ENCODE measurements at regions not wholly inside any gene's neighbourhood (a gene's known extent, or its start where the extent isn't known, plus 50 kb on each side); places are given as distances from the start of the nearest gene placed in this dataset.
"Not testable (repeated sequence)": the region's sequence is repeated elsewhere in the genome, so short reads cannot be mapped to it uniquely, and the experiment has no call there.

DNA sequence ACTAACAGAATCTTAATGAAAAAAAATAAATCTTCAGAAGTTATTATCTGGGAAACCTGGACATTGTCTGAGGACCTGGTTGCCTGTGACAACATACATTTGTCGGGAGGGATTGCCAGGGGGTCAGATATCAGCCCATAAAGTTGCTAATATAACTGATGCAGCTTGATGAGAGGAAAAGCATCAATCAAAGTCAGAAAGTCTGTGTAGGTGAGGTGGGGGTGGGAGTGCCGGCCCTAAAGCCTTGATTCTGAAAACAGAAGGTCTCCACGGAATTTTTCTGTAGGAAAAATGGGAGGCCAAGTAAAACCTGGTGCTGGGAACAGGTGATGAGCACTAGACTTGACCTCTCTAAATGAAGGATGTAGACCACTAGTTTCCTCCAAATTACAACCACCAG, 281.8 kb downstream of the FGFR2 start:
- in situ Hi-C loops (cut with HindIII; ENCODE audit: low sequenced_read_pairs): no loop called here

DNA sequence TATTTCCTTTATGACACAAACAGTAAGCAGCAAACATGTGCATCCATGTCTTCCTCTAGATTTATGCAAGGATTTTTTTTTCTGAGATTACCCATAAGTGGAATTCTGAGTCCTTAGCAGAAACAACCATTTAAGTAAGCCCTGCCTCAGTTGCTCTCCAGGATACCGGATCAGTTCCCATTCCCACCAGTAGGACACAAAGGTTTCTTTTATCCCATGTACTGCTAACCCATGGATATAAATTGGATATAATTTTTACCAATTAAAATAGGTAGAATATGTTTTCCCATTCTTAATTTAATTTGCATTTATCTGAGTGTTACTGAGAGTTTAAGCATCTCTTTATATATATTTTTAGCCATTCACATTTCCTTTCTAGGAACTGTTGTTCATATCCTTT, 280.9 kb downstream of the FGFR2 start:
- in situ Hi-C loops (cut with HindIII; ENCODE audit: low sequenced_read_pairs): no loop called here

DNA sequence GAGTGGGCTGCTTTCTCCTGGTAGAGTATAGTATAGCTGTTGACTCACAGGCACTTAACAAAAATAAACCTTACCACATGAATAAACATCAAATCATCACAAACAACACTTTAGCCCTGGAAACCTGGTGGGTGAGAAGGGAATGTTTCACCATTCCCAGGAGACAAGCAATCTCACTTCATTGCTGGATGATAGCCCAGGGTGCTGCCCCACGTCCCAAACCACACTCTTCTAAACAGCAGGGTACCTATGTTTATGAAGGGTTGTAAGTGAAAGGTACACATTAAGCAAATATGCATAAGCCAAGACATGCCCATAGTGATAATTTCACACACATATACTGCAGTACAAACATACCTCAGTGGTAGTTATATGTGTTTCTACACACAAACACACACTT, 276.2 kb downstream of the FGFR2 start:
- in situ Hi-C loops (cut with HindIII; ENCODE audit: low sequenced_read_pairs): no loop called here

DNA sequence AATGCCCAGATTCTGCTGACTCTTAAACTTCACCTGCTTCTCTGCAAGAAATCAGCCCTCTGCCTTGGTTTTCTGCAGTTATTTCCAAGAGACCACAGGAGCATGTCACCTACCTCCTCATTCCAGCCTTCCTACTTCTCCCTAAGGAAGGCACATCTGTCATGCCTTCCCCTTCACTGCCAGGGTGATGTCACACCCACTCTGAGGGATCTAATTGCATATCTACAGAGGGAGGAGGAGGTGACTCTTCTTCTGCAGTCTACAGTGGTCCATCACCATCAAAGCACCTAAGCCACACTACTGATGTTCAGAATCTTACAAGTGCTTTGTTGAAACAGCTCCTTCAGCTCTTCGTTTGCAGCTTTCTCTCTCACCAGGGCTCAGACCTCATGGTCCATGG, 275.5 kb downstream of the FGFR2 start:
- in situ Hi-C loops (cut with HindIII; ENCODE audit: low sequenced_read_pairs): no loop called here

DNA sequence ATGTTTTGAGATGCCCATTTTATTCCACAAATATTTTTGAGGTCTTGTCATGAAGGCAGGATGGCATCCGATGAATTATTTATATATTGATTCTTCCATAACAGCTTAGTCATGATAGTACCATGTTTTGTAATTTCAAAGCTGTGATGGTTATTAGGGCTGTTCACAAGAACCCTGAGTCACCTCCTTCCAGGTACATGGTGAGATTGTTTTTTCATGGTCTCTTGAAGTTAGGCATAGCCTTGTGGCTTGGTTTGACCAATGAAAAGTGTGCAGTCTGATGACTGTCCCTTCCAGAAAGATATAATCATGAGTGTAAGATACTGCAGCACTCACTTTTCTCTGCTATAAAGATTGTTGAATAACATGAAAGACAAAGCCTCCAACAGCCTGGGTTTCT, 274.8 kb downstream of the FGFR2 start:
- in situ Hi-C loops (cut with HindIII; ENCODE audit: low sequenced_read_pairs): no loop called here

DNA sequence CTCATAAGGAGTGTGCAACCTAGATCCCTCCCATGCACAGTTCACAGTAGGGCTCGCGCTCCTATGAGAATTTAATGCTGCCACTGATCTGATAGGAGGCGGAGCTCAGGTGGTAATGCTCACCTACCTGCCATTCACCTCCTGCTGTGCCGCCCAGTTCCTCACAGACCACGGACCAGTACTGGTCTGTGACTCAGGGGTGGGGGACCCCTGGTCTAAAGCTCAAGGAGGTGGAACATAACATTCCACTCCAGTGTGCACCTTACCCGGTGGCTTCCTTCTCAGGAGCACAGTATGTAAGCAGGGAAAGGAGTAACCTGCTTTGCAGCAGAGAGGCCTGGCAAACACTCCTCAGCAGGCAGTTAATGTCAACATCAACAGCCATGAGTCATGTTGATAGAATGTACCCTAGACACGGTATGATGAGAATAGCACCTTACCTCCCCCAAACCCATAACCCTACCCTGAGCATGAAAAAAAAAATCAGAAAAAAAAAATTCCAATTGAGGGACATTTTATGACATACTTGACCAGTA, 273.5 kb downstream of the FGFR2 start:
- in situ Hi-C loops (cut with HindIII; ENCODE audit: low sequenced_read_pairs): no loop called here

DNA sequence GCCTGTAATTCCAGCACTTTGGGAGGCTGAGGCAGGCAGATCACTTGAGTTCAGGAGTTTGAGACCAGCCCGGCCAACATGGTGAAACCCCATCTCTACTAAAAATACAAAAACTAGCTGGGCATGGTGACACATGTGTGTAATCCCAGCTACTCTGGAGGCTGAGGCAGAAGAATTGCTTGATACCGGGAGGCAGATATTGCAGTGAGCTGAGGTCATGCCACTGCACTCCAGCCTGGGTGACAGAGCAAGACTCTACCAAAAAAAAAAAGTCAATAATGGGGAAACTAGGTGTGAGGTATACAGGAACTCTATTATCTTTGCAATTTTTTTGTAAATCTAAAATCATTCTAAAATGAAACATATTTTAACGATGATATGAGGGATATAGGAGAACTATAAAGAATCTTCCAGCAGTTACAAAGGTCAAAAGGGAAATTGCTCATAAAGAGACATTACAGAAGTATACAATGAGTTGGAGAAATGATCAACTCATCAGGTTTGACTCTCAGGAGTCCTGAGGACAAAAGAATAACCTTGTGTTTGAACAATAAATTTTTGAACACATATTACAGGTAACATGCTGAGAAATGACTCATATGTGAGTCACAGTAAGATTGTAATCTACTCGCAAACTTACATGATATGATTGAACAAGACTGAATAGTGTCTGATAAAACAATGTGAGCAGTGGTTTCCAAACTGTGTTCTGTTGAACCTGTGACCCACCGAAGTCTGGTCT, 272.6 kb downstream of the FGFR2 start:
- in situ Hi-C loops (cut with HindIII; ENCODE audit: low sequenced_read_pairs): no loop called here

DNA sequence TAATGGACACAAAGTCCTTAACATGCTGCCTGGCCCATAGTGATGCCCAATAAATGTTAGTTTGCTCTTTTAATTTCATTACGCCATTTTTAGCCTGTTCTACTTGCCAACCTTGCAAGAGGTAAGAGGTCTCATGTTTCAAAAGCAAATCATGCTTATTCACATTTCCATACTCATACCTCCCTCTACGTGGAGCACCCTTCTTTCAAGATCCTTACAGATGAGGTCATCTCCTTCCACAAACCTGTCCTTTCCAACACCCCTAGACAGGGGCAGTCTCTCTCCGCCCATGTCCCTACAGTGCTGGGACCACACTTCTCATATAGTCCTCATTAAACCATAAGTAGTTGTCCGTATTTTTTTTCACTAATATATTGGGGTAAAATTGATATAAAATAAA, 271.3 kb downstream of the FGFR2 start:
- in situ Hi-C loops (cut with HindIII; ENCODE audit: low sequenced_read_pairs): no loop called here

DNA sequence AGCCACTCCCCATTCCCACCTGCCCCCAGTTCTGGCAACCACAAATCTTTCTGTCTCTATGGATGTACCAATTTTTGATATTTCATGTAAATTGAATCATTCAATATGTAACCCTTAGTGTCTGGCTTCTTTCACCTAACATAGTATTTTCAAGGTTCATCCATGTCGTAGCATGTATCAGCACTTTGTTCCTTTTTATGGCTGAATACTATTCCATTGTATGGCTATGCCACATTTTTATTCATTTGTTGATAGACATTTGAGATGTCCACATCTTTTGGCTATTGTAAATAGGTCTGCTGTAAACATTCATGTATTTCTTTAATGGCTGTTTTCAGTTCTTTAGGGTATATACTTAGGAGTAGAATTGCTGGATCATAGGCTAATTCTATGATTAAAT, 270.5 kb downstream of the FGFR2 start:
- in situ Hi-C loops (cut with HindIII; ENCODE audit: low sequenced_read_pairs): no loop called here

DNA sequence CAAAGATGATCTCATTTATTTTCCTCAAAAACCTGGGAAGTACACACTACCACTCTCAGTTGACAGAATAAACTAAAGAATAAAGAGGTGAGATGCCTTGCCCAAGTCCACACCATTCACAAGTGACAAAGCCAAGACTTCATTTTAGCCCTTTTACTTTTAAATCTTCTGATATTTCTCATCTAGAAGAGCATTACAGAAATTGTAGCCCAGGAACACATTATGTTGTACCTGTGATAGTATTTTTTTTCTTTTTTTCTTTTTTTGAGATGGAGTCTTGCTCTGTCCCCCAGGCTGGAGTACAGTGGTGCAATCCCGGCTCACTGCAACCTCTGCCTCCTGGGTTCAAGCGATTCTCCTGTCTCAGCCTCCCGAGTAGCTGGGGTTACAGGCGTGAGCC, 268.6 kb downstream of the FGFR2 start:
- in situ Hi-C loops (cut with HindIII; ENCODE audit: low sequenced_read_pairs): not testable (repeated sequence)

DNA sequence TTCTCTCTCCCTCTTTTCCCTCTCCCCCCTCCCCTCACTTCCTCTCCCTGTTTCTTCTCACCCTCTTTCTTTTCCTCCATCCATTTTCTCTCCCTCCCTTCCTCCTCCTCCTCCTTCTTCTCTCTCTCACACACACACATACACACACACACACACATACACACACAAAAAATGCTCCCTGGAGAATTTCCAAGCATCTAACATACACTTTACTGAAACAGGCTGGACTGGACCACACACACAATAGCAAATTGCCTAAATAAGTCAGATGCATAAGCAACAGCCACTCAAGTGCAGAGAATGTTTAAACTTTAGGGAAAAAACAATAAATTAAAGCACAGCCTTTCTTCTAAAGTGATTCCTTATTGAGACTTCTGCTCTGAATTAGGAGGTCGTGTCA, 267.7 kb downstream of the FGFR2 start:
- in situ Hi-C loops (cut with HindIII; ENCODE audit: low sequenced_read_pairs): no loop called here

DNA sequence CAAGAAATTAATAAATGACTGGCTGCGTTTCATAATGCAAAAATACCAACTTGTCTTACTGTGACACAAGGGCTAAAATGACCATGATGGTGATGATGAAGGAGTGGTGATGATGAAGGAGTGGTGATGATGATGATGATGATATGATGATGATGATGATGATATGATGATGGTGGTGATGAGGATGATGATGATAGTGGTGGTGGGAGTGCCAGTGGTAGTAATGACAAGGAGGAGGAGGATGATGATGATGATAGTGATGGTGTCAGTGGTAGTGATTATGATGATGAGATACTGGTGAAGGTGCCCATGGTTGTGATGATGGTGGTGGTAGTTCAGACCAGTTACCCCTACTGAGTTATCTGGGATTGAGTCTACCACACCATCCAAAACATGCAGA, 265.9 kb downstream of the FGFR2 start:
- in situ Hi-C loops (cut with HindIII; ENCODE audit: low sequenced_read_pairs): no loop called here

DNA sequence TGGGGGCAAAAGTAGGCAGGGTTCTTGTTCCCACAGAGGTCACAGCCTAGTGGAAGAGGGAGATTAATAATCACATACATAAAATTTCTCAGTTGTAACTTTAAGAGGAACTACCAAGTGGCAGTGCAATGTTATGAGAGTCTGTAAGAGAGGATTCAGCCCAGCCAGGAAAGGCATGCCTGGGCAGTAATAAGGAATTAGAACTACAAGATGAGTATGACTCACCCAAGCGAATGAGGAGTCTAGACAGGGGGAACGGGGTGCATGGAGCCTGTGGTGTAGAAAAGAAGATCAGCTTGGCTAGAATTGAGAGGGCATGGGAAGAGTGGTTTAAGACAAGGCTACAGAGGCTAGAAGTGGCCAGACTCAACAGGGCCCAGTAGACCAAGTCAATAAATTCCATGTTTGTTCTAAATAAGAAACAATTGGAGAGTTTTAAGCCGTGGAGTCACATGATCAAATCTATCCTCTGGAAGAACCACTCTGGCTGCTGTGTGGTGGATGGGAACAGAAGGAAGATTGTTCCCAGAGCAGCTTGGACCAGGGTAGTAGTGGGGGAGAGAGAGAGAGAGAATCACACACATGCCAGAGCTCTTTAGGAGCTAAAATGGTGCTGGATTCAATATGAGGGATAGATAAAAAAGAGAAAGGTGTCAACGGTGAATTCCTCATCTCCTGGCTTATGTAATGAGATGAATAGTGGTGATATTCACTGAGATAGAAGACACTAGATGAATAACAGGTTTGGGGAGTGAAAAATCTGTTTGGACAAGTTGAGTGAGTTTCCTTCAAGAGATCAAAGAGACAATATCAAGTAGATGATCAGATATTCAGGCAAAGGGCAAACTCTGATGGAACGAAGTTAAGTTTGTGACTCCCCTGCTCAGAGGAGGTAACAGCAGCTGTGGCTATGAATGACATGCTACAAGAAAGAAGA, 265.1 kb downstream of the FGFR2 start:
- in situ Hi-C loops (cut with HindIII; ENCODE audit: low sequenced_read_pairs): no loop called here

DNA sequence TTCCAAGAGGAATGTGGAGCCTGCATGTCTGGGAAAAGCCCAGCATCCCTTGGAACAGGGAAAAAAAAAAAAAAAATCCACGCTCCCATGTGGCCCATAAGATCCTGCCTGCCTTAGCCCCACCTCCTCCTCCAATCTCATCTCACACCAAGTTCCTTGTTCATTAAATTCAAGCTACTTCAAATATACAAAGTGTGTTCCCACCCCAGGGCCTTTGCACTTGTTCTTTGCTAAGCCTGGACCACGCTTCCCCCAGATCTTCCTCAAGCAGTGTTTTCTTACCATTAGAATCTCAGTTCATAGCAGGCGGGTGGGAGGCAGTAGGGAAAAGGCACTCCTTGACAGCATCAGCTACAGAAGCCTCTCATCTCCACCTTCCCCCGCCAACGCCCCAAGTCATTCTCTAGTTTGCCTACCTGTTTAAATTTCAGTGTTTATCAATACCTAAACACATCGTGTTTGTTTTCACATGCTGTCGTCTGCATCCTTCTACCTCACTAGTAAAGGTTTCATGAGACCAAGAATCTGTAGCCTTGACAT, 262.8 kb downstream of the FGFR2 start:
- in situ Hi-C loops (cut with HindIII; ENCODE audit: low sequenced_read_pairs): no loop called here

DNA sequence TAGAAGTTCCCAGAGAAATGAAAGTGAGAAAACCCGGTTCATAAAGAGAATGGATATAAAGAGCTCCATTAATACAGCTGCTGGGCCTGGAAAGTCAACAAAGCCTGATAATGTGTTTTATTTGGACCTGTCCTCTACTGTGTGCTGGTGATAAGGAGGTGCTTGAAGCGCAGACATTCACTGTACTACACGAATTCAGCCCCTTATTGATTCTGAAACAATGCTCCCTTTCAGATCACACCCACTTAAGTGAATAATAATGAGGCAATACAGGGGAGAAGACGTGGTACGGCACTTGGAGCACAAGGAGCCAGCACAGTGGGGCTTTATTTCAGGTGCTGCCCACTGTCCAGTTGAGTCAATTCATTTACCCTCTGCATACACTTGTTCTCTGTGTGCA, 260.8 kb downstream of the FGFR2 start:
- in situ Hi-C loops (cut with HindIII; ENCODE audit: low sequenced_read_pairs): no loop called here

DNA sequence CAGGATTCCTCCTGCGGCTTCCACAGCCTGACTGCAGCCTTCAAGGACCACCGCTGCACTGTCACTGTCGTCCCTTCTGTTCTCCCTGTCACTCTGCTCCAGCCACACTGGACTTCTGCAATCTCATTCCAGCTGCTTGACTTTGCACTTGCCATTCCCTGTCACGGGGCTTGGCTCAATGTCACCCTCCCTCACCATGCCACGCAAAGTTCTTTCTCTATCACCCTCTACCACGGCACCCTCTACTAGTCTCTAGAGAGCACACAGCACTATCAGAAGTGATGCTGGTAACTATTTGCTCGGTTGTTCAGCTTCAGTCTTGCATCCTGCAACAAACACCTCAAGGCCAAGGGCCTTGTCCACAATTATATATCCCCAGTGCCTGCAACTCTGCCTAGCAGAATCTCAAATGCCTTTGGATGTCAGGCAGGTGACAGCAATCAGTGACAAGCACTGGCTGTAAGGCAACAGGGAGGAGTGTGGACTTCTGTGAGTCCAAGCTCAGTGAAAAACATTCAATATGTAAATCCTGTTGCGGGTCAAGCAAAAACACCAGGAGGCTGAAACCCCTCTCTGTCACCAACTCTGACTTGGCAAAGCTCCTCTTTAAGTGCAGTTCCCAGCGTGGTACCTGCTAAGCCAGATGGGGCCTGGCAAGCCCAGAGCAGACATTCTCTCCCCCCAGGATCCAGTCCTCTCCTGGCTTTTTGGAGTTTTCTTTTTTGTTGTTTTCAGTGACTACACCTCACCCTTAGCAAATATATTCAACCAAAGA, 259.9 kb downstream of the FGFR2 start:
- in situ Hi-C loops (cut with HindIII; ENCODE audit: low sequenced_read_pairs): no loop called here

DNA sequence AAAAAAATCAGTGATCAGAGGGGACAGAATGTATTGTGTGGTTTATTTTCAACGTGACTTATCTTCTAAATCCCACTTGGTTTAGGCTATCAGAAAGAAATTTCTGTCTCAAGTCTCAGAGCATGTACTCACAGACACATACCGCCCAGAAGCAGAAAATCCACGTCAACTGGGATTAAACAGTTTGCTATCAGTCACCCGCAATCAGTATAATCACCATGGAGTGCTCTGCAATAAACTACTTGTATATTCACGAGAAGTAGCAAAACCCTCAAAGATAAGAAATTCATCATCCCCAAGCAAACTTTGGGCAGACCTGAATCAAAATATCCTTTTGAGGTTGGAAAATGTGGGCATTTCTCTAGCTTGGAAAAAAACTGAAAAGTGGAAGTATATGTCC, 259.1 kb downstream of the FGFR2 start:
- in situ Hi-C loops (cut with HindIII; ENCODE audit: low sequenced_read_pairs): no loop called here

DNA sequence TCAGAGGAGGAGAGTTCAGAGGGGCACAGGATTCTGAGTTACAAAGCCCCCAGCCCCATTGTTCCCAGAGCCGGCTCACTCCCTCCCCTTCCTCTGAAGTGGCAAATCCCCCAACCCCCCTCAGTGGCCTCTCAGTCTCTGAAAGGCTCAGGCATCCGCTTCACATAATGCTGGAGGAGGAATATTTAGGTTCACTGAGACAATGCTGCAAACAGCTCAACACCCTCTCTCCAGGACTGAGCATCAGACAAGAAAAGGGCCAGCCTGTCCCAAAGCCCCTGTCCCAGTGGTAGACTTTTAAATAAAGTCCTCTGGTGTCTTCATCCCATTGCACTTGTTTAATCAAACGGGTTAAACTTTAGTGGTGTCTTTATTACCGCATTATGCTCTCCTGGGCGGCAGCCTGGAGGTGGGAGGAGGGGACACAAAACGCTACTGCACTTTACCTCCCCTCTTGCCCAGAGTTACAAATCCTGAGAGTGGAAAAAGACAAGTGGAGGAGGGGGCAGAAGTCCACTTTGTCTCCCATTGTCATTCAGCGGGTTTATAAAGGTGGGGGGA, 257.9 kb downstream of the FGFR2 start:
- in situ Hi-C loops (cut with HindIII; ENCODE audit: low sequenced_read_pairs): no loop called here

DNA sequence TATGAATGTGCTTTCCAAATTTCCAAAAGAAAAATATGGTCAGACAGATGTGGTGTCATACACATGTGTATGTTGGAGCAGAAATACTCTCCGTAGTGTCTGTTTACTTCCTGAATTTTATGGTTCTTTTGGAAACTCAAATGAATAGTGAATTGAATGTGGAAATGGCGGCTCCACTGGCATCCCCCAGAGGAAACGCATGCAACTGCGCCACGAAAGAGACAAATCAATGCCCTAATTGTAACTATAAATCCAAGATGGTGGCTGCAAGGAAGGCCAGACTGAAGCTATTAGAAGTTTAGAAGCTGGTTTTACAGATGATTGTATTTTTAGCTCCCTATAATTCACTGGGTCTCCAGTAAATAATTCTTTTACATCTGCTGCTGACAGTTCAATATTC, 246.7 kb downstream of the FGFR2 start:
- in situ Hi-C loops (cut with HindIII; ENCODE audit: low sequenced_read_pairs): no loop called here

DNA sequence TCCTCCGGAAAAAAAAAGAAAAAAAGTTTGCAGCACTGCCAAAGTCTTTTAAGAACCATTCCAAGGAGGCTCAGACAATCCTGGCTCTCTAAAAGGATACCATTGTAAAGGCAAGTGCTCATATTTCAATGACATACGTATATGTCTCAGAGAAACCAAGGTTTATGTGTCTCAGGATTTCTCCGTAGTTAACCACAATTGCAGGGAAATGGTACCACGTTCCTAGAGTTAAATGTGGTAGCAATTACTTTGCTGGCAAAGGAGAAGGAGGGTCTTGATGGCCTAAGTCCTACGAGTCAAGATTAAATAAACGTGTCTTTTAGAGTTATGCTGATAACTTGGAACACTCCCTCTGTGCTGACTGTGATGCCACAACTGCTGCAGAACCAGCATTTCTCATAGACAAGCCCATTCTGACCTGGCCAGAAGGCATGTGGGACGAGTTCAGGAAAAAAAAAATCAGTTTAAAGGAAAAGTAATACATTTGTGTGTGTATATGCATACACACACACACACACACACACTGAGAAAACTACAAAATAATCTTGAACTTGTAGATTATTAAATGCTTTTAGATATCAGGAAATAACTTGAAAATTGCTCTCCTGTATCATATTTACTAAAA, 245.9 kb downstream of the FGFR2 start:
- in situ Hi-C loops (cut with HindIII; ENCODE audit: low sequenced_read_pairs): no loop called here

All from endothelial cell of hepatic sinusoid (primary cell).